GM19463 (cell line): ENCODE measurements at regions not wholly inside any gene's neighbourhood (a gene's known extent, or its start where the extent isn't known, plus 50 kb on each side); places are given as distances from the start of the nearest gene placed in this dataset.
A peak's percentile ranks its signal among the peaks of the same experiment; 100 is the strongest.

ENCODE experiments used
- ATAC-seq: cut with Tn5 transposase; IDR thresholded peaks from one replicate; pipeline ENCODE4 v1.9.1; 2021; ENCODE audit warnings: mild to moderate bottlenecking, moderate library complexity; ENCODE audit not compliant: unreplicated experiment

GRCh38 chr15:59953392-59953883, 50.7 kb upstream of the FOXB1 start:
- ATAC-seq, result no peak

- ATAC-seq, result no peak
Measured at GRCh38 chr15:59952960-59953359, 51.2 kb upstream of the FOXB1 start.

GRCh38 chr15:59950603-59951388, 53.3 kb upstream of the FOXB1 start:
- ATAC-seq, result no peak

- no peak for ATAC-seq
Measured at GRCh38 chr15:59948924-59949613, 55.0 kb upstream of the FOXB1 start.

GRCh38 chr15:59946084-59946483, 58.0 kb upstream of the FOXB1 start:
- ATAC-seq, result no peak

- no peak for ATAC-seq
Measured at GRCh38 chr15:59945036-59945435, 59.1 kb upstream of the FOXB1 start.

- no peak for ATAC-seq
Measured at GRCh38 chr15:59941612-59942011, 62.5 kb upstream of the FOXB1 start.

- no peak for ATAC-seq
Measured at GRCh38 chr15:59940928-59941327, 63.2 kb upstream of the FOXB1 start.

- no peak for ATAC-seq
Measured at GRCh38 chr15:59940456-59940855, 63.7 kb upstream of the FOXB1 start.

GRCh38 chr15:59936741-59937140, 67.4 kb upstream of the FOXB1 start:
- ATAC-seq, result no peak

GRCh38 chr15:59933607-59934006, 70.5 kb upstream of the FOXB1 start:
- ATAC-seq, result no peak

- ATAC-seq, result no peak
Measured at GRCh38 chr15:59931646-59932261, 72.4 kb upstream of the FOXB1 start.

GRCh38 chr15:59924812-59925522, 79.1 kb upstream of the FOXB1 start:
- ATAC-seq, result no peak

GRCh38 chr15:59924096-59924495, 80.0 kb upstream of the FOXB1 start:
- no peak for ATAC-seq

- ATAC-seq, result no peak
Measured at GRCh38 chr15:59923508-59923907, 80.6 kb upstream of the FOXB1 start.

GRCh38 chr15:59918994-59919951, 84.8 kb upstream of the FOXB1 start:
- peak; percentile 84 for ATAC-seq

- ATAC-seq, result peak; percentile 73
Measured at GRCh38 chr15:59917504-59918157, 86.5 kb upstream of the FOXB1 start.

GRCh38 chr15:59906046-59906445, 98.1 kb upstream of the FOXB1 start:
- ATAC-seq, result no peak

GRCh38 chr15:59905176-59905575, 98.9 kb upstream of the FOXB1 start:
- no peak for ATAC-seq
